Stimulated activated CD8-positive, alpha-beta memory T cell treated with anti-CD3 and anti-CD28 coated beads, Interleukin-4, amount 100 ng/mL, for 4 hours (primary cell): ENCODE measurements at regions not wholly inside any gene's neighbourhood (a gene's known extent, or its start where the extent isn't known, plus 50 kb on each side); places are given as distances from the start of the nearest gene placed in this dataset.
"Not testable (repeated sequence)": the region's sequence is repeated elsewhere in the genome, so short reads cannot be mapped to it uniquely, and the experiment has no call there.

Experiments used
- DNase-seq, 2 donors: peaks; one replicate each; pipeline ENCODE4 v3.0.0-alpha.2; 2020; ENCODE audit warnings: low read depth in 2 of 2, low spot score in 1 of 2

DNA sequence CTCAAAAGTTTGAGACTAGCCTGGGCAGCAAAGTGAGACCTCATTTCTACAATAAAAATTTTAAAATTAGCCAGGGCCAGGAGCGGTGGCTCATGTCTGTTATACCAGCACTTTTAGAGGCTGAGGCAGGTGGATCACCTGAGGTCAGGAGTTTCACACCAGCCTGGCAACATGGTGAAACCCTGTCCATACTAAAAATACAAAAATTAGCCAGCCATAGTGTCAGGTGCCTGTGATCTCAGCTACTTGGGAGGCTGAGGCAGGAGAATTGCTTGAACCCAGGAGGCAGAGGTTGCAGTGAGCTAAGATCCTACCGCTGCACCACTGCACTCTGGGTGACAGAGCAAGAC lies 85.1 kb upstream of the MAP4 start:
- DNase-seq = not testable (repeated sequence)

DNA sequence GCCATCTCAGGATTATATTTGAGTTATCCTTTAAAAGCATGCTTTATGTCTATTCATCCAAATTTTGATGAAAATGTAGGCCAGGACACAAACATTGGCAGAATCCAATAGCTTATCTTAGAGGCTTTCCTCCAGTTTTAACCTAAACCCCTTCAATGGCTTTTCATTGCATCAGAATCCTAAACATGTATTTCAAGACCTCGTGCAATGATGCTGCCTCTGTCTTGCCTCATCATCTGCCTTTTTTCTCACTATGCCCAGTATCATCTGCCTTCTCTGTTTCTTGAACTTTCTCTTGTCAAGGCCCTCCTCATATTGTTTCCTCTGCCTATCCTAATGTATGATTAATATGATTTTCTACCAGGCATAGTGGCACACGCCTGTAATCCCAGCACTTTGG lies 76.1 kb upstream of the MAP4 start:
- DNase-seq = no peak

DNA sequence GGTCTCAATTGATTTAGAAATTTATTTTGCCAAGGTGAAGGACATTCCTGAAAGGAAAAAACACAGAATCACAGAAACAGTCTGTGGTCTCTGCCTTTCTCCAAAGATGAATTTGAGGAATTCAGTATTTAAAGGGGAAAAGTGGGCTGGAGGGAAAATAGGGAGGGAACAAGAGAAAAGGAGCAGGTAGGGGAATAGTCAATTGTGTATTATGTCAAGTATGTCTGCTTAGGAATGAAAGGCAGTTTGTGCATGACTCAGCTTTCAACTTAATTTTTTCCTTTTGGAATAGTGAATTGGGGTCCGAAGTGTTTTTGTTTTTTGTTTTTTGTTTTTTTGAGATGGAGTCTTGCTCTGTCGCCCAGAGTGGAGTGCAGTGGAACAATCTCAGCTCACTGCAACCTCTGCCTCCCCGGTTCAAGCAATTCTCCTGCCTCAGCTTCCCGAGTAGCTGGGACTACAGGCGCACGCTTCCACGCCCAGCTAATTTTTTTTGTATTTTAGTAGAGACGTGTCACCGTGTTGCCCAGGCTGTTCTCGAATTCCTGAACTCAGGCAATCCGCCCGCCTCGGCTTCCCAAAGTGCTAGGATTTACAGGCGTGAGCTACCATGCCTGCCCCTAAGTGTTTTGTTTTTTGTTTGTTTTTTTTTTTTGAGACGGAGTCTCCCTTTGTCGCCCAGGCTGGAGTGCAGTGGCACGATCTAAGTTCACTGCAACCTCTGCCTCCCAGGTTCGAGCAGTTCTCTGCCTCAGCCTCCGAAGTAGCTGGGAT lies 74.1 kb upstream of the MAP4 start:
- no peak for DNase-seq

DNA sequence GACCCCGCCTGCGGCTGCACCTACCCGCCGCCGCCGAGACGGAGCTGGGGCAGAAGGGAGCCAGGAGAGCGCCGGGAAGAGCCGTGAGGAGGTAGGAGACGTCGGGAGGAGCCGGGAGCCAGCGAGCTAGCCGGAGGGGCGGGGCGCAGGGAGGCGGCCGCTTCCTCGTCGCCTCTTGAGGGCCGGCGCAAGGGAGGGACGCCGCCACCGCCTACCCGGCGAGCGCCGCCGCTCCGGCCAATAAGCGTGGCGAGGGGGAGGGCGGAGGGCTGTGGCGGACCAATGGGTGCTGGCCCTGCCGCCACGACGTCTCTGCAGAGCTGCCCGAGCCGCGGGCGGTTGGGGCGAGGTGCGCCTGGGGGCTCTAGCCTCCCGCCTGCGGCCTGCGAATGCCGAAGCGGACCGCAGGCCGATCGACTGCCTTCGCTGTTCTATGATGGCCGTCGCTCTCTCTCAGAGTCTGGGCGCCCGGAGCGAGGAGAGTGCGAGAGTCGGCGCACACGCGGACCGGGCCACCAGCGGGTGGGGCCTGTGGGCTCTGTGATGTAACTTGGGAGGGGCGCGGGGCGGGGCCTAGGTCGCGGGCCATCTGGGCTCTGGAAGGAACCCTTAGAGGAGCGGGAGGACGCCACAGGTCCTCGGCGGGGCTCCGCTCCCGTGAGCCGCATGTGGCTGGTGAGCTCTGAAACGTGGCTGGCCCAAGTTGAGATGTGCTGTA lies 72.7 kb upstream of the MAP4 start:
- DNase-seq = peak; percentile 87

DNA sequence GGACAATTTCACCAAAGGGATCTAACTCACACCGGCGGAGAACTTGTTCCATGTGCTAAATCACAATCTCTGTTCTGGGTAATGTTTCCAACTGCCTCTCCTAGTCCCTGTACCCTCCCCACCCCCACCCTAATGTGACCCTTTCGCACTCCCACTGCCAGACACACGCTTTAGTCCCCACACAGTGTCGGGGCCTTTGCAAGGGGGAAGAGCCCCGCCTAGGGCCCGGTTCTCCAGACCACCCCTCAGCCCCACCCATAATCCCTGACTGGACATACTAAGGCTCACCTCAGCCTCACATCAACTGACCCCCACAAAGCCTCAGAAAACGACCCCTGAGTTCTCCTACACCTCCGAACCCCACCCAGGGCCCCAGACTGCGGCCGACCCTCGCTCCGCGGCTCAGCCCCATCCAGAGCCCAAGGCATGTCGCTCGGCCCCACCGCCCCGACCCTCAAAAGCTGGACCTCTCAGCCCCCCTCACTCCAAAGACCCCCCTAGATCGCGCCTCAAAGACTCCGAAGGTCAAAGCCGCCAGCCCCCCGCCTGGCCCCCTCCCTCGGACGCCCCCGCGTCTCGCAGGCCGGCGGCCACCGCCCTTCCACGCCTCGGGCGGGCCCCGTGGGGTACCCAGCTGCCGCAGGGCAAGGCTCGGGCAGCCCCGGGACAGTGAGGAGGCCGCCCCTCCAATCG lies 72.0 kb upstream of the MAP4 start:
- DNase-seq = no peak

DNA sequence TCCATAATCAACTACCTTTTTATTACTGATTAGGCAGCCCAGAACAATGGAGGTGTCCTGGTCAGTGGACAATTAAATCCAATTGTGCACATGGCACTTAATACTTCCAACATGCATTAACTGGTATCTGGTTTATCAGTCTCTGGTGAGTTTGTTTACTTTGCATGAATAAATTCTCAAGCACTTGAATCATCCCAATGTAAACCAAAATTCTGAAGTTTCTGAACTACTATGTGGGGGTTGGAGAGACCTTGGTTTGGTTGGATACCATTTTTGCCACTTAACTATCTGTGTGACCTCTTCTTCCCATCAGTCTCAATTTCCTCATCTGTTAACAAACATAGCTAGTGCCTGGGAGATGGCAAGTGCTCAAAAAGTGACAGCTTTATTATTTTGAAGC lies 70.5 kb upstream of the MAP4 start:
- no peak for DNase-seq

DNA sequence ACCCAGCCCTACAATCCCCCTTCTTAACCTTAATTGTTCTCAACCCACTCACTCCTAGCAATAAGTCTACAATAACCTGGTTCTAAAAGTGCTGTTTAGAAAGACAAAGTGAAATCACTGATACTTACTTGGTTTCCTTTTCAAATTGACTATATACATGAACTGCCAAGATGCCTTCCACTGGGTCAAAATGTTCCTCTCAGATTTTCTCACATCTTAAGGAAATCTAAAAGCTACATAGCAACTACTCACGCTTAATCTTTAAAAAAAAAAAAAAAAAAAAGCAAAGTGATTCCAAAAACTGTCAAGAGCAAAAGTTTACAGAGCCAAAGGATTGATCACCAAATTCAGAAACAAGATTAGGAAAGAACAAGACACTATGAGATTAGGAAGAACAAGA lies 68.7 kb upstream of the MAP4 start:
- DNase-seq = no peak

DNA sequence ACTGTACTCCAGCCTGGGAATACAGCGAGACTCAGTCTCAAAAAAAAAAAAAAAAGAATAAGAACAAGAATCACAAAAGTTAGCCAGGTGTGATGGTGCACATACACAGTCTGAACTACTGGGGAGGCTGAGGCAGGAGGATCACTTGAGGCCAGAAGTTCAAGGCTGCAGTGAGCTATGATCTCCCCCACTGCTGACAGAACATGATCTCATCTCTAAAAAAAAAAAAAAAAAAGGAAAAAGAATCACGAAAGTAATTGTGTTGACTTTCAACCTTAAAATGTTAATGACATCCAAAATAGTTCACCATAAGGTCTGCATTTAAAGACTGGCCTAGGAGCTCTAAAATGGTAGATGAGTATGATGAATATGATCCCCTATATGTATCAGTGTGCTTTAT lies 68.0 kb upstream of the MAP4 start:
- no peak for DNase-seq

DNA sequence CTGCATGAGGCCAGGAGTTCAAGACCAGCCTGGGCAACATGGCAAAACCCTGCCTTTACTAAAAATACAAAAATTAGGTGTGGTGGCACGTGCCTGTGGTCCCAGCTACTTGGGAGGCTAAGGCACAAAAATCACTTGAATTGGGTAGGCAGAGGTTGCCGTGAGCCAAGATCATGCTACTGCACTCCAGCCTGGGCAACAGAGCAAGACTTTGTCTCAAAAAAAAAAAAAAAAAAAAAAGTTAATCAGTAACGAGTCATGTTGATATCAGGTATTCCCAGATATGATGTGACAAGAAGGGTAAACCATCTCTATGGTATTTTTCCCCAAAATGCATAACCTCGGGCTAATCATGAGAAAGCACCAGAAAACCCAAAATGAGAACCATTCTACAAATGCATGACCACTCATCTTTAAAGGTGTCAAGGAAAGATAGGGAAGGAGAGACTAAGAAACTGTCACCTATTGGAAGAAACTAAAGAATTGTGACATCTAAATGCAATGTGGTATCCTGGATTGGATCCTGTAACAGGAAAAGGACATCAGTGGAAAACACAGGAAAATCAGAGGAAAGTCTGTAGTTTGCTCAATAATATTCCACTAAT lies 66.5 kb upstream of the MAP4 start:
- DNase-seq = no peak

DNA sequence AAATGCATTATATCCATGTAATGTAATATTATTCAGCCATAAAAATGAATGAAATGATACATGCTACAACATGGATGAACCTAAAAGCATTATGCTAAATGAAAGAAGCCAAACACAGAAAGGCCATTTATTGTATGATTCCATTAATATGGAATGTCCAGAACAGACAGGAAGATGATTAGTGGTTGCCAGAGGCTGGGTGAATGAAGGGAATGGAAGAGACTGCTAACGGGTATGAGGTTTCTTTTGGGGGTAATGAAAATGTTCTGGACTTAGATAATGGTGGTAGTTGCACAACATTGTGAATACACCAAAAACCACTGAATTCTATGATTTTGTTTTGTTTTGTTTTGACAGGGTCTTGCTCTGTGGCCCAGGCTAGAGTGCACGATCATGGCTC lies 61.6 kb upstream of the MAP4 start:
- DNase-seq = no peak

DNA sequence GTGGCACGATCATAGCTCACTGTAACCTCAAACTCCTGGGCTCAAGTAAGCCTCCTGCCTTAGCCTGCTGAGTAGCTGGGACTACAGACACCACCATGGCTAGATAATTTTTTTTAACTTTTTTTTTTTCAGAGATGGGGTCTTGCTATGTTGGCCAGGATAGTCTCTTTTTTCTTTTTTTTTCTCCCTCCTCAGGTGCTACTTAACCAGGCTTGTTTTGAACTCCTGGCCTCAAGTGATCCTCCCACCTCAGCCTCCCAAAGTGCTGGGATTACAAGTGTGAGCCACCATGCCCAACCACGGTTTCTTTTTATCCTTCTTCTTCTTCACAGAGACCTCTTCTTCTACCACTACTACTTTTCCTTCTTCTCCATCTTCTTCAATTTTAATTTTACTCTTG lies 53.8 kb upstream of the MAP4 start:
- DNase-seq = no peak

DNA sequence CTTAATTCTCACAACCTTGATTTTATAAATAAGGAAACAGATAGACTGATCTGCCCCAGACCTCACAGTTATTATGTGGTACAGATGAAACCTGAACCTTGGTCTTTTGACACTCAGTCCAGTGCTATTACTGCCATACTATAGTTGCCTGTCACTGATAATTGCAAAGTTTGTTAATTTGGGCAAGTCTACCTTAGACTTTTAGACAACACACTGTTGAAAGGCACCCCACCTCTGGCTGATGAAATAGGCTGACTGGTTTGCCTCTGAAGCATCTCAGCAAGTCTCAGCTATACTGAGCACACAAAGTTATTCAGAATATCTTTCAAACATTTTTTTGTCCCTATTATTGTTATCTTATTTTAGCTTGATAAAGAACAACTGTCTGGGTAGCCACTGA lies 53.1 kb upstream of the MAP4 start:
- DNase-seq = no peak

DNA sequence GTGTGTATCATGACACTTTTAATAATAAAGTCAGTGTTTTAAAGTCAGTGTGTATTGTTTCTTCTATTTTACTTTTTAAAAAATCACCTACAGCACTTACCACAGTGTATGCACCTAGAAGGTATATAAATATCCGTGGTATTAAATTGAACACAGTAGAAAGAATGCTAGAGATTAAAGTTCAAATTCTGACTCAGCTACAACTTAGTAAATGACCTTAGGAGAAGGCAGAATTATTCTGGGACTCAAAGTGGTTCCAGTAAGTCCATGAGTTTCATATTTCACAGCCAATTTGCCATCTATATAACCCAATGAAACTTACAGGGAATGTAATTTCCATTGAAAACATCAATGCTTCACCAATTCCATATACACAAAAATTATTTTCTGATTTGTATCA lies 52.7 kb upstream of the MAP4 start:
- no peak for DNase-seq

DNA sequence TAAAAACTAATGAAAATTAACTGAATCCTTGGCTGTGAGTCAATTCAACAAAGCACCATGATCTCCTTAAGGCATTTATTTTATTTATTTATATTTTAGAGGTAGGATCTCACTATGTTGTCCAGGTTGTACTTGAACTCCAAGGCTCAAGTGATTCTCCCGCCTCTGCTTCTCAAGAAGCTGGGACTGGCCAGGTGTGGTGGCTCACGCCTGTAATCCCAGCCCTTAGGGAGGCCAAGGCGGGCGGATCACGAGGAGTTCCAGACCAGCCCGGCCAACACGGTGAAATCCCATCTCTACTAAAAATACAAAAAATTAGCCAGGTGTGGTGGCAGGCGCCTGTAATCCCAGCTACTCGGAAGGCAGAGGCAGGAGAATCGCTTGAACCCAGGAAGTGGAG lies 52.1 kb upstream of the MAP4 start:
- not testable (repeated sequence) for DNase-seq

DNA sequence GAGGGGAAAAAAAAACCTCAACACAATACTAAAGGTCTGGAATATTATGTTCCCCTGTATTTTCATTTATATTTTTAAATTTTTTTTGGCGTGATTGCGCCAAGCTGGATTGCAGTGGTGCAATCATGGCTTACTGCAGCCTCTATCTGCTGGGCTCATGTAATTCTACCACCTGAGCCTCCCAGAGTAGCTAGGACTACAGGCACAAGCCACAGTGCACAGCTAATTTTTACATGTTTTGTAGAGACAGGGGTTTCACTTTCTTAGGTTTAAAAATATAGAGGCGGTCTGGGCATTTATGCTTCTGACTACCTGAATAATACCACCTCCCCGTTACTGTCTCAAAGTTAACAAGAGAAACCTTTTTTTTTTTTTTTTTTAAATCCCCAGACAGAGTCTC lies 51.1 kb upstream of the MAP4 start:
- DNase-seq = no peak
